ENCODE measurements at regions not wholly inside any gene's neighbourhood (a gene's known extent, or its start where the extent isn't known, plus 50 kb on each side); places are given as distances from the start of the nearest gene placed in this dataset.
"Not testable (repeated sequence)": the region's sequence is repeated elsewhere in the genome, so short reads cannot be mapped to it uniquely, and the experiment has no call there.

DNA sequence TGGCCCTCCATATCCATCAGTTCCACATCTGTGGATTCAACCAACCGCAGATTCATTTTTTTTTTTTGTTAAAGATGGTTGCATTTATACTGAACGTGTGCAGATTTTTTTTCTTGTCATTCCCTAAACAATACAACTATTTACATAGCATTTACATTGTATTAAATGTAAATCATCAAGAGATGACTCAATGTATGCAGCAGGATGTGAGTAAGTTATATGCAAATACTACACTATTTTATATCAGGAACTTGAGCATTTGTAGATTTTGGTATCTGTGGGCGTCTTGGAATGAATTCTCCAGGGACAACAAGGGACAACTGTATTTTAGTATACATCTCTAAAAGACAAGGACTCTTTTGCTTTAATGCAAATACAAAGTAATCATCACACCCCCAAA lies 299.2 kb upstream of the ZNF608 start:
- DNase-seq (ENCODE audit: low read depth in 2 of 2): no peak

DNA sequence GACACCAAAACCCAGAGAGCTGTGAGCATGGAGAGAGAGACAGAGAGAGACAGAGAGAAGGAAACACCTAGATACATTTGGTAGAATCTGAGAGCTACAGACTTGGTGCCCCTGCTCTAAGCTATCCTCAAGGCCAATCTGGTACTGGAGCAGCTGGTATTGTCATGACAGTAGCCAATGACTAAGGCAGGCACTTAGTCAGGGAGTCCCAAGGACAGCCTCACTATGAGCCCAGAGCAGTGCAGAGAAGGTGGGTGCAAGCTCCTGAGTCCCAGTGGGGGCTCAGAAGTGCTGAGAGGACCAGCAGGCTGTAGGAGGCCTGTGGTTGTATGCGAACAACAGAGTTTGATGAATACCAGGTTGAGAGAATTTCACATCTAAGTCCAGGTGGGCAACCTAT lies 300.4 kb upstream of the ZNF608 start:
- no peak for DNase-seq (ENCODE audit: low read depth in 2 of 2)

DNA sequence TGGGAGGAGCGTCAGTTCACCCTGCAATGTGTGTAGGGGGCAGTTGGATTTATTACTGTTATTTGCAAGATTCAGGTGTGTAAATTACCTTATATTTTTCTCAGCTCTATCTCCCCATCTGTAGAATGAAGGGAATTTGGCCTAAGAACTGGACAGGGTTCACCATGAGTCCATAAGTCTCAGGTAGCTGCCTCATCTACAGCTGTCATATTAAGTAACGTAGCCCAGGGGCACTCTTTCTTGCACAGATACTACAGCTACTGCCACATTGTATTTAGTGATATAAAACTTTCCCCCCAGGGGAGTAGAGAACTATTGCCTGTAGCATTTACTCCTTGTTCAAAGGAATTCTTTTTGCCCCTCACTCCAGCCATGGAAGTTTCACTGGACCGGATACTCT lies 301.4 kb upstream of the ZNF608 start:
- DNase-seq (ENCODE audit: low read depth in 2 of 2): no peak

DNA sequence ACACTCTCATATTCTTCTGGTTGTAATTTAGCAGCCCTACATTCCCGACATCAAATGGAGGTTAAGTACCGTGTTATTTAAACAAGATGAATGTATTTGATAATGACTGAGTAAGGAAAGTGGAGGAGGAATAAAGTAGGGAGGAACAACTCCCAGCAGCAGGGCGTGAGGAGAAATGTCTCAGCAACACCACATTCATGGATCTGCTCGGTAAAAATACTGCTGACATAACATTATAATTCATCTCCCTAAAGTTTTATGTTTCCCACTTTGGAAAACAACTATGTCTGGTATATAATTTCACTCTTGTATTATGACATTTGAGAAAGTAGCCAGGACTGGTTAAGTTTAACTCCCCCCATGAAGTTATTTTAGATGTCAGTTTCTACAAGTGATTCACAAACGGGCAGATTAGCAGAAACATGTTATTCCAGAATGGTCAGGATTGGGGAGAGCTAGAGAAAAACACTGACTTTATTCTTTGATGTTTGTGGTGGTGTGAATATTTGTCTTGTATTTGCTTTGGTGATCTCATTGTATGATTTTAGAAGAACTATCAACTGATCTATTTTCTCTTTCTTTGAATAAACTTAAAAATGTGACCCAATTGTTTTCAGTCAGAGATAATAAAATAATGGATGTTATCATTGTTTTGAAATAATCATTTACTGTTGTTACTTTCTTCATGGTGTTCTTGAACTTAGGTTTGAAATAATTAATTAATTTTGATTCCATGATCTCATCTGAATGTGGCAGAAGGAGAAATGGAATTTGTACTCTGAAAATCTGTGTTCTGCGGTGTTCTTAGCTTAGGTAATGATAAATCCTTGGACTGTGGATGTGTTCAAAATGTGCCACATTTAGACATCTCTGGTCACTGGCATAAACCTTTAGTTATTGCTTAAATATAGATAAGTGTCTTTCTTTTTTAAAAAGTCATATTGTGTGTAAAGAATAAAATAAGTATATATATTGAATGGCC lies 303.6 kb upstream of the ZNF608 start:
- no peak for DNase-seq (ENCODE audit: low read depth in 2 of 2)

DNA sequence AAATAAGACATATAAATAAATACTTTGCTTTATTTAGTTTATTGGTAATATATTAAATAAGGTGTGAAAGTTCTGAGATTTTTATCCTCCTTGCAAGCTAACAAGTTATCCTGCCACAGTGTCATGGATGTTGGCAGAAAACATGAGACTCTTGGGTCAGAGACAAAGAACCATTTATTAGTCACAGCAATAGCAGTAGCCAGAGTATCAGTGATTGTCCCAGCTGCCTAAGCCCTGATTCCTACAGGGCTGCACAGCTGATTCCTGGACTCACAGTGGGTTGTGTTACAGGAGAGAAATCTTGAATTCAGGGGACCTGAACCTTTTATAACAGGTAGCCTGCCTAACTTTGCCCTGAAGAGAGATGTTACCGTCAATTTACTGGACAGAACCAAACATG lies 304.5 kb upstream of the ZNF608 start:
- no peak for DNase-seq (ENCODE audit: low read depth in 2 of 2)

DNA sequence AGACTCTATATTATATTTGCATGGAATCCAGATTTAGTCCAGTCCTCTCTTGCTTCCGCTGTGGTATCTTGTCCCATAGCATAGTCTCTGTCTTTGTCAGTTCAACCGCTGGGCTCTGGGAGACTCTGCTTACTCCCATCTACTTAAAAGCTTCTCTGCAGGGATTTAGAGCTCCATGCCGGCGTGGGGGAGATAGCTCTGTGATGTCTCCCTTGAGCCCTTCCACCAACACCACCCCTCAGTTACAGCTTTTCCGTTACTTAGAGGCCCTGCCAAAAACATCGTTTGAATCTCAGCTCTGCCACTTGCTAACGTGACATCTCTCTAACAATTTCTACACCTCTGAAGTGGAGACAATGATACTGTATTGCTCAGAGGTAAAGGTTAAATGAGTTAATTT lies 306.1 kb upstream of the ZNF608 start:
- no peak for DNase-seq (ENCODE audit: low read depth in 2 of 2)

DNA sequence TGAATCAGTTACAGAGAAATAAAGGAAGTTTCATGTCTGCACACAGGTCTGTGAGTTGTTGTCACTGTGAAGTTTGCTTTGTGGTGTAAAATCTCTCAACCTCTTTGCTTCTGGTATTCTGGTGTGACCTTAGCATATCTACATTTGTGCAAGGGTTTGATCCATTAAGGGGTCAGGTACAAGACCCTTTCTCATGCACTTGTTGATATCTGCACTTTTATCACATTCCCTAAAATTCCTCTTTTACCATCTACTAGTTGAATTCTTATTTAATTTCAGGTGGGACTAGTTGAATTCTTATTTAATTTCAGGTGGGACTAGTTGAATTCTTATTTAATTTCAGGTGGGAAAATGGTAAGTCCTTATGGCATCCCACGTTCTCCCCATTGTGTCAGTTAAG lies 306.7 kb upstream of the ZNF608 start:
- DNase-seq (ENCODE audit: low read depth in 2 of 2): no peak

DNA sequence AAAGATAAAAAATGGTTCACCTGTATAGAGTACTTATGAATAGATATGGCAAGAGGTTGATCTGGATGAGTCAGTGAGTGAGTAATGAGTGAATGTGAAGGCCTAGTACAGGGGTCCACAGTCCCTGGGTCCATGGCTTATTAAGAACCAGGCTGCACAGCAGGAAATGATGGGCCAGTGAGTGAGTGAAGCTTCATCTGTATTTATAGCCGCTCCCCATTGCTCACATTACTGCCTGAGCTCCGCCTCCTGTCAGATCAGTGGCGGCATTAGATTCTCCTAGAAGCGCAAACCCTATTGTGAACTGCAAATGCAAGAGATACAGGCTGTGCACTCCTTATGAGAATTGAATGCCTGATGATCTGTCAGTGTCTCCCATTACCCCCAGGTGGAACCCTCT lies 307.7 kb upstream of the ZNF608 start:
- DNase-seq (ENCODE audit: low read depth in 2 of 2): no peak

DNA sequence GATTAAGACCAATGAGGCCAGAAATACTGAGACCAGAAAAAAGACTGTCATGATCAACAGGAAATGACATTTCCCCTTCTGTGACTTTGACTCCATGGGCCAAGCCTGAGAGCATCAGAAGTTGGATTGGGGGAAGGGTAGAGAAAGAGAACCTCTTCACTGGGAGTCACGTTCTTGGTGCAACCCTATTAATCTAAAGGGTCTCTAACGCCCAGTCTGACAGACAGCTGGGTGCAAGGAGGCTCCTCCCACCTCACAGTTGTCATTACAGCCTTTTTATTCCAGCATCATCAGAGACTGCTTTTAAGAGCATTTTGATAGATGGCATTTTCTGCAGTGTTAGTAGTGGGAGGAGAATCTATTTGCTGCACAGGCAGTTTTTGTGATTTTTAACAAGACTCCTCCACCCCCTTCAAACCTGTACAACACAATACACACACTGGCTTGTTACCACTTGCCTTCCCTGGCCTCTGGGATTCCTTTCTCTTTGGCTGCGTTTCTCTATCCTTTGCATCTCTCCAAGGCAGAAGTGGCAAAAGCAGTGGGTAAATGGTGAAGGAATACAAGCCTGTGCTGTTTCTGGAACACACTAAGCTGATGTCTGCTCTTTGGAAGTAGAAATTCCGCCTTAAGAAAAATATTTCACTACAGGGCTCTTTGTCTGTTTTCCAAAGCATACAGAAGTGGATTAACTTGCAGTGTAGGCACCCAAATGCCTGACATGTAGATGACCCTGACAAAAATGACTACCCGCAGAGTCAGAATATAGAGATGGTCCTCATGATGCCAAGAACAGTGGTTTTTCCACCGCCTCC lies 310.4 kb upstream of the ZNF608 start:
- no peak for DNase-seq (ENCODE audit: low read depth in 2 of 2)

DNA sequence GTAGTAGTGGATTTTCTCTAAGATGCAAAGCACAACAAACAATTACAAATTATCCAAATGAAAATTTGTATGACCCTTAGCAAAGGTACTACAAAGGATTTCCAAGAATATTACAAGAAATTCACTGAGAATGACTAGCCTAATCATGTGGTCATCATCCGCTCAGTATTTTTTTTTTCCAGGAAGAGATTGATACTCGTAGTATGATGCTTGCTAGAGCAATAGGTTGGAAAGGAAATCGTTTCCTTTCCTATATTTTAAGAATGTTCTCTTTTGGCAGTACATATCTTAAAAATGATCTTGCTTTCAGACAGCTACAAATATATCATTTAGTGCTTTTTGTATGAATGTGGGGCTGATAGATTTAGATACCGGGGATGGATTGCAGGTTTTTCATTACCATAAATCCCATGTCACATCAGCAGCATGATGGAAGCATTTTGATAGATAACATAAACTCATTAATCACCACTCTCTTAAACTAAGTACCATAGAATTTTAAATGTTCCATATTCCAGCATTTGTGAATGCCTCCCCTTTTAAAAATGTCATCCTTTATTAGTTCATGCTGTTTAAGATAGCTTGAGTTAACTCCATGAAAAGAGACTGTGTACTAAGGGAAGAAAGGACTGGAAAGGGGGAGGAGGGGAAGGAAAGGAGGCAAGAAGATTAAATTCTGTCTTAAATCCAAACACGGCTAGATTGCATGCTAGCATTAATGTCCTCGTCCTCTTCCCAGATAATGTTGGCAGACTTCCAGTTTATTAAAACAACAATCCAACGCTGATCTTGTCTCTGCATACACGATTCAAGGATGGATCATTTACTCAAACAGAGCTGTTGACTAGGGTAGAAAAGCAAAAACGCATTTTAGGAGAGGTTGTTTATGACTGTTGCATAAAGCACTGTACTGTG lies 311.7 kb upstream of the ZNF608 start:
- no peak for DNase-seq (ENCODE audit: low read depth in 2 of 2)

DNA sequence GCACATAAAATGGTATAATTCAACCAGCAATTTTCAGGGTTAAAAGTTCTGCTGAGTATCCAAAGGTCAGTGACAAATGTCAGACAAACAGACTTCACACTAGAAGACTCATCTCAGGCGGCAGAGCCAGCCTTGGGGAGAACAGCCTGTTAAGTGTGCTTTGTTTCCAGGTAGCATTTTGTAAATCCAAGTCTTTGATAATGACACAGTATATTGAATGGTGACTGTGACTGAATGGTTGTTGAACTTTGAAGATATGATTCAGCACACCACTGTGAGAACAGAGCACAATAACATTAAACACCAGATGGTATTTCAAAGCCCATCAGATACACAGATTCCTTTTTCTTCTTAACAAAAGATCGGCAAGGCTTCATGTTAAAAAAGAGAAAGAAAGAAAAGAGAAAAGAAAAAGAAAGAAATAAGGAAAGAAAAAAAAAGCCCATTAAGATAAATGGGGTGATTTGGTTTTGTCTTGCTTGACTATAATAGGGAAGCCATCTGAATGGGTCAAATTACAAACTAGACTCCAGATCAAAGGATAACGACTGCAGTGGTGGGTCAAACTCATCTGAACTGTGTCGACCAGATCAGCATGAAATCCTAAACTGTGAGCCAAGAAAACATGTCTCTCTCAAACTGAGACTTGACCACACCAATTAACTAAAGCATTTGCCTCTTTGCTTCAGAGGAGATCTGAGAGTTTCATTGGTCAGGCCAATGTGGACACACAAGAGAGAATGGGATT lies 313.0 kb upstream of the ZNF608 start:
- DNase-seq (ENCODE audit: low read depth in 2 of 2): no peak

DNA sequence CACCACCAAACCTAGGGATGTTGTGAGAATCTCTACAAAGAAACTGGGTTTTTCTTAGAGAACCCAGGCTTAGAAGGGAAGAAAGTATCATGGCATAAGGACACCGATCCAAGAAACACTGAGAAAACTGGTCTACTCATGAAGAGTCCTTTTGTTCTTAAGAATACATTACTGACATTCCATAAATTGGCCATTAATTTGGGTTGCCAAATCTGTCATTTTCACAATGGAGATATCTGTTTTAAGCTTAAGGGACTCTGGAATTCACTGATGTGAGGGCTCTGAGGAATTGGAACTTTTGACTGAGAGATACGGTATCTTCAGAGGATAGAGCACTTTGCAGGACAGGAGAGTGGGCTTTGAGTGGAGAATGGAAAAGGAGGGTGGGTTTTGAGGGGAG lies 315.3 kb upstream of the ZNF608 start:
- DNase-seq (ENCODE audit: low read depth in 2 of 2): no peak

DNA sequence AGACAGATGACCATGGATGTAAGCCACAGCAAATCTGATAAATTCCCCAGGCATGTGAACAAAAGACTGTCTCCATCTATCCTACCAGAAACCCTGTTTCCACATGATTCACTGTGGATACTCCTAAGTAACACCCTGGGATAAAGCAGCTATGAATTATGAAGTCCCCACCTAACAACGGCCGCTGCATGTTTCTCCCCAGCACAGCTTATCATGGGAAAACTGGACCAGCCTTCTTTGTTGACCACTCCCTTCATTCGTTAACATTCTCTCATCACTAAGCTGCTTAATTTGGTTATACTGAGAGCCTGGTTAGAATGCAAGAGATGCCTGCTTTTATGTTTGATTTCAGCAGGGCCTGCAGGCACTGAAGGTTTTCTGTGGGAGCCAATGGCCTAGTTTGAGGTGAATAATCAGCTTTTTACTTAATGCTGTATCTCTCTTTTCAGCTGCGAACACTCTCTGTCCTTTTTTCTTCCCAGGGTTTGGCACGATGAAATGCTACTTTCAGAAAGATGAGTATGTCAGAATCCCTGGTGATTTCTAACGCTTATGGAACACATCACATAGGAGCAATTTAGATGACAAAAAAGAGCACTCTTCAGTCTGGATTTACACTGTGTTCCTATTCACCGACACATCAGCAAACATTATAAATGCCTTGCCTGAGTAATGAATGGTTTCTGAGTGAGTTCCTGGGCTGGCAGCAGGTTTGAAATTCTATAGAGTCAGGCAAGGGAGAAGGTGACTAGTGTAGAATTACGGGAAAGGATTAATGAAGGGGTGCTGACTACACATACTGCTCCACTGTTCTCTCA lies 318.4 kb upstream of the ZNF608 start:
- DNase-seq (ENCODE audit: low read depth in 2 of 2): no peak

DNA sequence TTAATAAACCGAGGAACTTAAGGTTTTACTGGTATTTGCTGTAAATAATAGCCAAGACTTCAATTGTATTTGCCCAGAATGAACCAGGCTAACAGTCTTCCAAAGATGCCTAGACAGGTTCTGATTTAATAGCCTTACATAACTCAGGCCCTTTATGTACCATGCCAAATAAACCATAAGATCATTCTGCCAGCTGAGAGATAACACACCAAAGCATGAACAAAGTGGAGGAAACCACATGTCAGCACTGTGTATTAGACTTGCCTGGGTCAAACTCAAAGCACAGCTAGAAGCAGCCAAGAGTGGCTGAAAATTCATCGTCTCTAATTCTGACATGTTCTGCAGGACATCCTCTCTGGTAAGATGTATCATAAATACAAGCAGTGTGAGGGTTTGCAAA lies 319.3 kb upstream of the ZNF608 start:
- DNase-seq (ENCODE audit: low read depth in 2 of 2): no peak

DNA sequence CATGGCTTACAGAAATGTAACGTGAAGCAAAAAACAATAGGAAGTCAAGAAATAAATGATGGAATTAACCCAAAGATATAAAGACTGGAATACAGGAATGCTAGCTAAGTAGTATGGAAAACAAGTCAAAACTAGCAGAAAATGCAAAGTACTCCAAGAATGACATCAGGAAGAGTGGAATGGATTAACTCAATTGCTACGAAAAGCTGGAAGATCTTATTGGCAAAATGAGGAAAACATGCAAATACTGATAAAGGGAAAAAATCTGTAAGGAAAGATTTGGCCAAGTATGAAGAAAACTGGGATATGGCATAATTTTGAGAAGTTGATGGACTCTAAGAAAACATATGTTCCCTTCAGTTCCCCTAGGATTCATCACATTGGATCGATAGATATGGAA lies 324.5 kb upstream of the ZNF608 start:
- no peak for DNase-seq (ENCODE audit: low read depth in 2 of 2)

DNA sequence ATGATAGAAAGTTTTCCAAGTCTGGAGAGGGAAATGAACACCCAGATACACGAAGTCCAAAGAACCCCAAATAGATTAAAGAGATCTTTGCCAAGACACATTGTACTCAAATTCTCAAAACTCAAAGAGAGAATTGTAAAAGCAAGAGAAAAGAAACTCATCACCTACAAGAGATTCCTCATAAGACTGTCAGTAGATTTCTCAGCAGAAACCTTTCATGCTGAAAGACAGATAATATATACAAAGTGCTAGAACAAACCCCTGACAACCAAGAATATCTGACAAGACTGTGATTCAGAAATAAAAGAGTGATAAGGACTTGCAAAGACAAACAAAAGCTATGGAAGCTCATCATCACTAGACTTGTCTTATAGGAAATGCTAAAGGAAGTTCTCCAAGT lies 326.7 kb upstream of the ZNF608 start:
- no peak for DNase-seq (ENCODE audit: low read depth in 2 of 2)

DNA sequence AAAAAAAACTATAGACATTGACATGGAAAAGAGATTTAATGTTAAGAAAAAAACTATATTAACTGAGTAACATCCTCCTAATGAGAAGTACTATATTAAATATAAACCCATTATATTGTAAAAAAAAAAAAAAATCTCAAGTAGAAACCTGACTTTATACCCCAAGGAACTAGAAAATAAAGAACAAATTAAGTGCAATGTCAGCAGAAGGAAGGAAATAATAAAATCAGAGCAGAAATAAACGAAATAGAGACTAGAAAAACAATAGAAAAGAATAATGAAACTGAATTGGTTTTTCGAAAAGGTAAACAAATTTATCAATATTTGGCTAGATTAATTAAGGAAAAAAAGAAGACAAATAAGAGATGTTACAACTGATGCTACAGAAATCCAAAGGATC lies 329.1 kb upstream of the ZNF608 start:
- DNase-seq (ENCODE audit: low read depth in 2 of 2): no peak

DNA sequence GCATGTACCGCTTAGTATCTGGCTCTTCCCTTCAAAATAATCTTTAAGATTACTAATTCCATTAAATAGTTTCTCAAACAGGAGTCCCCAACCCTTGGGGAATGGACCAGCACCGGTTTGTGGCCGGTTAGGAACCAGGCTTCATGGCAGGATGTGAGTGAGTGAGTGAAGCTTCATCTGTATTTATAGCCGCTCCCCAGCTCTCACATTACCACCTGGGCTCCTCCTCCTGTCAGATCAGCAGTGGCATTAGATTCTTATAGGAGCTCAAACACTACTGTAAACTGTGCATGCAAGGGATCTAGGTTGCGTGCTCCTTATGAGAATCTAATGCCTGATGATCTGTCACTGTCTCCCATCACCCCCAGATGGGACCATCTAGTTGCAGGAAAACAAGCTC lies 332.6 kb upstream of the ZNF608 start:
- DNase-seq (ENCODE audit: low read depth in 2 of 2): not testable (repeated sequence)

DNA sequence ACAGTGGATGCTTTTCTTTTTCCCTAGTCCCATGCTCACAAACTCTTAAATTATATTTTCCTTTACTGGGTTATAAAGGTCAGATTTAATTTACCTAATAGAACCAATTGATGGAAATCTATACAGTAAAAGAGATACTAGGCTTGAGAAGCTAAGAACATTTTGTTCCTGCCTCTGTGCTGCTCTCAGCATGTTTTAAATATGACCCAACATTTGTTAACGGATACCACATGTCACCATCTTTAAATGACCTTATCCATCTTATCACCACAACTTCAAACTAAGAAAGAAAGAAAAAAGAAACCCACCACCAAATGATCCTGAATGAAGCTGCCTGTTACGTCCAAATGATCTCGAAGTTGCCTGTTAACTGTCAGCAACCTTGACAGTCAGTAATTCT lies 334.7 kb upstream of the ZNF608 start:
- no peak for DNase-seq (ENCODE audit: low read depth in 2 of 2)

DNA sequence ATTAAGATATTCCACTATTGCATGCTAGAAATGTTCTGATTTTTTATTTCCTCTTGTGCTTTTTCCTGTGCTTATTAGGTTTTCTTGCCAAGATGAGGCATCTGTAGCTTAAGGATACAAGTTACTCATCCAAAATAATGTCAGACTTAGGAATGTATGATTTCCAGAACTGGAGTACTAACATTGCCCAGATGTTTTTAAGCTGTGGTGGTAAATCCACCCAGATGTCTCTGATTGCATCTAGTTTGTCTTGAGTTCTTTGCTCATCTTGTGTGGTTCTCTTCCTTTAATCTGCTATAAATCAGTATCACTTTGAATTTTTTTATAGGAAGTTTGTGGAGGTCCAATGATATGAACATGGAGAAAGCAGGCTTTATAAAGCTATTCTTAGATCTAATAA lies 337.5 kb upstream of the ZNF608 start:
- no peak for DNase-seq (ENCODE audit: low read depth in 2 of 2)
